HepG2 (cell line): ENCODE measurements at regions not wholly inside any gene's neighbourhood (a gene's known extent, or its start where the extent isn't known, plus 50 kb on each side); places are given as distances from the start of the nearest gene placed in this dataset.

ENCODE experiments used
- ATAC-seq: fragments of 200-7000 bp; cut with Tn5 transposase; 3 replicates; pipeline ENCODE4 v1.9.1; 2020; ENCODE audit warnings: mild to moderate bottlenecking, moderate library complexity
- BruUV-seq: library from RNA; stranded (reverse); fragments of 400-500 nt; replicated peaks from 2 replicates; lab custom pipeline; 2021; lab: Mats Ljungman, UMichigan
- CTCF ChIA-PET: fragments of 300-600 bp; formaldehyde crosslinking; extraction: SDS; loops from one replicate; lab custom pipeline; 2021; ENCODE audit warnings: low total read pairs, inconsistent platforms, low intra/inter-chr PET ratio; lab: Yijun Ruan, JAX
- POLR2A ChIA-PET: fragments of 350-600 bp; sonication (Branson Sonifier 250); formaldehyde crosslinking; loops from one replicate; lab custom pipeline; 2020; ENCODE audit warnings: antibody characterized with exemption, inconsistent platforms; lab: Yijun Ruan, JAX
- DNase-seq: peaks from one replicate; pipeline ENCODE4 v3.0.0-alpha.2; 2015; ENCODE audit warnings: low spot score
- FAIRE-seq: peaks from 3 replicates; lab custom pipeline; 2011; peaks lifted over from hg19 to GRCh38; lab: Jason Lieb, UNC
- H2AFZ ChIP-seq: one replicate; pipeline ENCODE4 v1.6.1; 2011; ENCODE audit warnings: low read length, inconsistent platforms
- H3K27ac ChIP-seq: fragments of 300-600 bp; 3 replicates; pipeline ENCODE4 v1.8.0; 2011; ENCODE audit warnings: mixed run types, mild to moderate bottlenecking, mixed read lengths, low read length, inconsistent platforms; ENCODE audit not compliant: insufficient read depth; ENCODE audit errors: extremely low read length
- H3K27me3 ChIP-seq, 2 experiments: fragments of 200-600 bp in 1 of 2; 2 replicates in 1 of 2; 3 replicates in 1 of 2; pipeline versions ENCODE4 v1.6.0 to v1.8.0; 2011; ENCODE audit warnings: low read length in 2 of 2, mild to moderate bottlenecking in 2 of 2, moderate library complexity in 2 of 2, inconsistent platforms in 1 of 2; ENCODE audit not compliant: insufficient read depth in 2 of 2, control insufficient read depth in 1 of 2
- H3K36me3 ChIP-seq, 2 experiments: fragments of 200-600 bp in 1 of 2; replicated peaks in 1 of 2; 2 replicates in 1 of 2; 3 replicates in 1 of 2; pipeline versions ENCODE4 v1.5.1 to v1.8.0; 2011; ENCODE audit warnings: low read length in 2 of 2, inconsistent platforms in 1 of 2; ENCODE audit not compliant: insufficient read depth in 2 of 2, control insufficient read depth in 1 of 2
- H3K4me1 ChIP-seq: 2 replicates; pipeline ENCODE4 v1.5.1; 2012; ENCODE audit warnings: low read length, inconsistent platforms; ENCODE audit not compliant: insufficient read depth
- H3K4me2 ChIP-seq: 2 replicates; pipeline ENCODE4 v1.6.0; 2011; ENCODE audit warnings: low read depth, low read length, inconsistent platforms
- H3K4me3 ChIP-seq, 3 experiments: fragments of 200-600 bp in 1 of 3; sonication (generic), shearing (Covaris generic) in 1 of 3; replicated peaks in 1 of 3; 2 replicates each; pipeline ENCODE4 v1.5.1; 2011 to 2016; ENCODE audit warnings: low read length in 3 of 3, inconsistent platforms in 2 of 3, low read depth in 2 of 3, mild to moderate bottlenecking in 2 of 3, control low read depth in 1 of 3, mixed read lengths in 1 of 3; ENCODE audit not compliant: insufficient read depth in 1 of 3
- H3K79me2 ChIP-seq: one replicate; pipeline ENCODE4 v1.6.1; 2011; ENCODE audit warnings: low read length, inconsistent platforms; ENCODE audit not compliant: insufficient read depth
- H3K9ac ChIP-seq: 2 replicates; pipeline ENCODE4 v1.6.0; 2011; ENCODE audit warnings: mild to moderate bottlenecking, low read depth, low read length, inconsistent platforms; ENCODE audit not compliant: insufficient read depth
- H3K9me3 ChIP-seq: 2 replicates; pipeline ENCODE4 v1.5.1; 2012; ENCODE audit warnings: mild to moderate bottlenecking, low read length
- H4K20me1 ChIP-seq: 2 replicates; pipeline ENCODE4 v1.6.0; 2011; ENCODE audit warnings: inconsistent platforms, mild to moderate bottlenecking, low read length, moderate library complexity; ENCODE audit not compliant: insufficient read depth
- ETV6 ChIP-seq: sonication (generic); formaldehyde crosslinking; conservative IDR thresholded peaks from 2 replicates; pipeline ENCODE4 v1.4.0; 2020; ENCODE audit warnings: missing genetic modification reagents
- JUND ChIP-seq: sonication (generic); formaldehyde crosslinking; IDR thresholded peaks from 2 replicates; pipeline ENCODE4 v1.8.0; 2022; ENCODE audit warnings: mild to moderate bottlenecking, missing genetic modification reagents
- KLF12 ChIP-seq: sonication (generic); formaldehyde crosslinking; IDR thresholded peaks from 2 replicates; pipeline ENCODE4 v1.4.0; 2020; ENCODE audit warnings: missing genetic modification reagents, borderline replicate concordance
- STAT5B ChIP-seq: sonication (generic); formaldehyde crosslinking; IDR thresholded peaks from 2 replicates; pipeline ENCODE4 v1.4.0; 2020; ENCODE audit warnings: missing genetic modification reagents
- WGBS: methylation state at CpG from one replicate; pipeline ENCODE4 v1.1.6; 2017; ENCODE audit warnings: low lambda C conversion rate; 5-methylcytosine and 5-hydroxymethylcytosine counted together
- in situ Hi-C: cut with HindIII; loops from 2 replicates; pipeline ENCODE4 v1.10.0; 2017; ENCODE audit warnings: low pct_unique_long_range_greater_than_20kb; ENCODE audit not compliant: extremely low pct_ligation_motif_present
- intact Hi-C: fragments of 100-400 bp; cut with micrococcal nuclease; formaldehyde crosslinking; loops from one replicate; pipeline ENCODE4 v1.10.0; 2022; ENCODE audit not compliant: unreplicated experiment
- TF ChIP-seq, protein P1 (sequence below): IDR thresholded peaks from 2 replicates; pipeline ENCODE4 v1.6.1; 2012; ENCODE audit warnings: low read depth, low read length, improper control_type of control experiment
- TF ChIP-seq, protein P2 (sequence below): sonication (generic); formaldehyde crosslinking; IDR thresholded peaks from 2 replicates; pipeline ENCODE4 v1.4.0; 2020; ENCODE audit warnings: missing genetic modification reagents

DNA sequence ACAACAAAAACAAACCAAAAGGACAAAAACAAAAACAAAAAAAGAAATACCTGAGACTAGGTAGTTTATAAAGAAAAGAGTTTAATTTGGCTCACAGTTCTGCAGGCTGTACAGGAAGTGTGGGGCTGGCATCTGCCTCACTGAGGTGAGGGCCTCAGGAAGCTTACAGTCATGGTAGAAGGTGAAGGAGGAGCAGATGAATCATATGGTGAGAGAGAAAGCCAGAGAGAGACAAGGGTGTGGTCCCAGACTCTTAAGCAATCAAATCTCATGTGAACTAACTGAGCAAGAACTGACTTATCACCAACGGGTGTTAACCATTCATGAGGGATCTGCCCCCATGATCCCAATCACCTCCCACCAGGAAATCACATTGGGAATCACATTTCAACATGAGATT, 58.8 kb upstream of the ZBED5 start:
- ATAC-seq (no peak), DNase-seq (no peak), FAIRE-seq (no peak)
- Histone ChIP-seq H3K4me1 (no peaks in the 10 kb centered on the region), H3K27ac (no peak overlapping the region), H3K36me3 (no peaks in the 10 kb centered on the region), H3K9ac (no peak overlapping the region), H3K9me3 (no peaks in the 10 kb centered on the region), H3K4me3 (no peak overlapping the region), H3K4me2 (no peak overlapping the region), H3K79me2 (no peaks in the 10 kb centered on the region), H3K27me3 (no peaks in the 10 kb centered on the region; a peak in 1 of 5 replicates), H2AFZ (no peak overlapping the region), H4K20me1 (no peaks in the 10 kb centered on the region)
- TF ChIP-seq ETV6 (CRISPR knock-in tag) (no peak), KLF12 (CRISPR knock-in tag) (no peak), STAT5B (CRISPR knock-in tag) (no peak), JUND (CRISPR knock-in tag) (no peak)
- TF ChIP-seq, protein P1, sequence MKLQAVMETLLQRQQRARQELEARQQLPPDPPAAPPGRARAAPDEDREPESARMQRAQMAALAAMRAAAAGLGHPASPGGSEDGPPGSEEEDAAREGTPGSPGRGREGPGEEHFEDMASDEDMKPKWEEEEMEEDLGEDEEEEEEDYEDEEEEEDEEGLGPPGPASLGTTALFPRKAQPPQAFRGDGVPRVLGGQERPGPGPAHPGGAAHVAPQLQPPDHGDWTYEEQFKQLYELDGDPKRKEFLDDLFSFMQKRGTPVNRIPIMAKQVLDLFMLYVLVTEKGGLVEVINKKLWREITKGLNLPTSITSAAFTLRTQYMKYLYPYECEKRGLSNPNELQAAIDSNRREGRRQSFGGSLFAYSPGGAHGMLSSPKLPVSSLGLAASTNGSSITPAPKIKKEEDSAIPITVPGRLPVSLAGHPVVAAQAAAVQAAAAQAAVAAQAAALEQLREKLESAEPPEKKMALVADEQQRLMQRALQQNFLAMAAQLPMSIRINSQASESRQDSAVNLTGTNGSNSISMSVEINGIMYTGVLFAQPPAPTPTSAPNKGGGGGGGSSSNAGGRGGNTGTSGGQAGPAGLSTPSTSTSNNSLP: no peak
- in situ Hi-C loops (no loop called here), intact Hi-C loops (no loop called here)
- ChIA-PET POLR2A (no interaction called here), CTCF (no interaction called here)
- no CpG with 5 or more reads among the region's 1 CpG for WGBS
- no TSS peak for BruUV-seq

DNA sequence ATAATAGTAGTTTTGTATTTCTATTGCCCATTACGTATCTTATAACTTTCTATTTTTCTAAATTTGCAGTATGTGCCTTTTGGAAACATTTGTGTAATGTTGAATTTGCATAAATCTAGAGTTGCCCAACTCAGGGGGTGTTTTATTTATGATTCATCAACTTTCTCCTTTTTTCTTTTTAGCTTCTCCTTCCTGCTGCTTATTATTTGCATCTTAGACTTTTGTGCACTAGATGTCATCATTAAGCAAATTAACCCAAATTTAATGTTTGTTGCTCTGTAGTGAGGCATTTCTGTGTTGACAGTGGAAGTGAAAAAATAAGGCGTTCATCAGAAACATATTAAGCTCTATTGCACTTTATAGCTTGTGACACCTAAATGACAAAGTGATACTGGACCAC, 56.2 kb upstream of the ZBED5 start:
- no peaks in the 10 kb centered on the region for H3K4me1 ChIP-seq
- H4K20me1 ChIP-seq: no peaks in the 10 kb centered on the region
- ChIA-PET POLR2A (no interaction called here), CTCF (no interaction called here)
- no peaks in the 10 kb centered on the region for H3K9me3 ChIP-seq
- intact Hi-C loops (no loop called here), in situ Hi-C loops (no loop called here)
- H3K36me3 ChIP-seq: no peaks in the 10 kb centered on the region
- DNase-seq: no peak
- H3K27ac ChIP-seq: no peak overlapping the region
- no peak overlapping the region for H3K4me3 ChIP-seq
- 14% methylated on average over 2 of the region's 2 CpGs for WGBS
- no peak for FAIRE-seq
- no peak overlapping the region for H2AFZ ChIP-seq
- H3K79me2 ChIP-seq: no peaks in the 10 kb centered on the region
- no TSS peak for BruUV-seq
- H3K4me2 ChIP-seq: no peak overlapping the region
- ATAC-seq: no peak
- TF ChIP-seq, protein P2, sequence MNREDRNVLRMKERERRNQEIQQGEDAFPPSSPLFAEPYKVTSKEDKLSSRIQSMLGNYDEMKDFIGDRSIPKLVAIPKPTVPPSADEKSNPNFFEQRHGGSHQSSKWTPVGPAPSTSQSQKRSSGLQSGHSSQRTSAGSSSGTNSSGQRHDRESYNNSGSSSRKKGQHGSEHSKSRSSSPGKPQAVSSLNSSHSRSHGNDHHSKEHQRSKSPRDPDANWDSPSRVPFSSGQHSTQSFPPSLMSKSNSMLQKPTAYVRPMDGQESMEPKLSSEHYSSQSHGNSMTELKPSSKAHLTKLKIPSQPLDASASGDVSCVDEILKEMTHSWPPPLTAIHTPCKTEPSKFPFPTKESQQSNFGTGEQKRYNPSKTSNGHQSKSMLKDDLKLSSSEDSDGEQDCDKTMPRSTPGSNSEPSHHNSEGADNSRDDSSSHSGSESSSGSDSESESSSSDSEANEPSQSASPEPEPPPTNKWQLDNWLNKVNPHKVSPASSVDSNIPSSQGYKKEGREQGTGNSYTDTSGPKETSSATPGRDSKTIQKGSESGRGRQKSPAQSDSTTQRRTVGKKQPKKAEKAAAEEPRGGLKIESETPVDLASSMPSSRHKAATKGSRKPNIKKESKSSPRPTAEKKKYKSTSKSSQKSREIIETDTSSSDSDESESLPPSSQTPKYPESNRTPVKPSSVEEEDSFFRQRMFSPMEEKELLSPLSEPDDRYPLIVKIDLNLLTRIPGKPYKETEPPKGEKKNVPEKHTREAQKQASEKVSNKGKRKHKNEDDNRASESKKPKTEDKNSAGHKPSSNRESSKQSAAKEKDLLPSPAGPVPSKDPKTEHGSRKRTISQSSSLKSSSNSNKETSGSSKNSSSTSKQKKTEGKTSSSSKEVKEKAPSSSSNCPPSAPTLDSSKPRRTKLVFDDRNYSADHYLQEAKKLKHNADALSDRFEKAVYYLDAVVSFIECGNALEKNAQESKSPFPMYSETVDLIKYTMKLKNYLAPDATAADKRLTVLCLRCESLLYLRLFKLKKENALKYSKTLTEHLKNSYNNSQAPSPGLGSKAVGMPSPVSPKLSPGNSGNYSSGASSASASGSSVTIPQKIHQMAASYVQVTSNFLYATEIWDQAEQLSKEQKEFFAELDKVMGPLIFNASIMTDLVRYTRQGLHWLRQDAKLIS (CRISPR knock-in tag): no peak
- H3K27me3 ChIP-seq: no peaks in the 10 kb centered on the region; a peak in 2 of 5 replicates
- H3K9ac ChIP-seq: no peak overlapping the region
